GM21528 (cell line): ENCODE measurements at regions not wholly inside any gene's neighbourhood (a gene's known extent, or its start where the extent isn't known, plus 50 kb on each side); places are given as distances from the start of the nearest gene placed in this dataset.
"Not testable (repeated sequence)": the region's sequence is repeated elsewhere in the genome, so short reads cannot be mapped to it uniquely, and the experiment has no call there.

ENCODE experiments used
- ATAC-seq: cut with Tn5 transposase; IDR thresholded peaks from one replicate; pipeline ENCODE4 v1.9.1; 2021; ENCODE audit warnings: mild to moderate bottlenecking, moderate library complexity; ENCODE audit not compliant: unreplicated experiment, low FRiP score

- ATAC-seq = no peak
Observed at GRCh38 chr5:13250464-13251291, 693.8 kb downstream of the DNAH5 start.

- ATAC-seq = no peak
Observed at GRCh38 chr5:13249854-13250253, 694.6 kb downstream of the DNAH5 start.

- no peak for ATAC-seq
Observed at GRCh38 chr5:13248253-13248652, 696.2 kb downstream of the DNAH5 start.

- ATAC-seq = no peak
Observed at GRCh38 chr5:13246053-13246452, 698.4 kb downstream of the DNAH5 start.

GRCh38 chr5:13244151-13244550 is 700.3 kb downstream of the DNAH5 start:
- no peak for ATAC-seq

GRCh38 chr5:13227513-13227912 is 717.0 kb downstream of the DNAH5 start:
- no peak for ATAC-seq

GRCh38 chr5:13218518-13218917 is 726.0 kb downstream of the DNAH5 start:
- ATAC-seq = no peak

GRCh38 chr5:13217636-13218035 is 726.9 kb downstream of the DNAH5 start:
- no peak for ATAC-seq

- ATAC-seq = no peak
Observed at GRCh38 chr5:13215806-13216205, 728.7 kb downstream of the DNAH5 start.

- ATAC-seq = no peak
Observed at GRCh38 chr5:13215370-13215769, 729.1 kb downstream of the DNAH5 start.

GRCh38 chr5:13214182-13214581 is 730.3 kb downstream of the DNAH5 start:
- ATAC-seq = no peak

- ATAC-seq = no peak
Observed at GRCh38 chr5:13212886-13213285, 731.6 kb downstream of the DNAH5 start.

GRCh38 chr5:13211064-13211463 is 733.4 kb downstream of the DNAH5 start:
- ATAC-seq = no peak

- ATAC-seq = no peak
Observed at GRCh38 chr5:13207112-13207511, 737.4 kb downstream of the DNAH5 start.

GRCh38 chr5:13201022-13201421 is 743.5 kb downstream of the DNAH5 start:
- no peak for ATAC-seq

- not testable (repeated sequence) for ATAC-seq
Observed at GRCh38 chr5:13198226-13198625, 746.3 kb downstream of the DNAH5 start.

- ATAC-seq = no peak
Observed at GRCh38 chr5:13189532-13189931, 755.0 kb downstream of the DNAH5 start.

- no peak for ATAC-seq
Observed at GRCh38 chr5:13188371-13188770, 756.1 kb downstream of the DNAH5 start.

GRCh38 chr5:13187186-13187585 is 757.3 kb downstream of the DNAH5 start:
- ATAC-seq = no peak

- no peak for ATAC-seq
Observed at GRCh38 chr5:13186177-13186576, 758.3 kb downstream of the DNAH5 start.

GRCh38 chr5:13179407-13180087 is 764.9 kb downstream of the DNAH5 start:
- no peak for ATAC-seq

- ATAC-seq = no peak
Observed at GRCh38 chr5:13143630-13144029, 800.9 kb downstream of the DNAH5 start.
